D721Med (cell line): ENCODE measurements at regions not wholly inside any gene's neighbourhood (a gene's known extent, or its start where the extent isn't known, plus 50 kb on each side); places are given as distances from the start of the nearest gene placed in this dataset.

Experiments used
- DNase-seq: peaks from one replicate; pipeline ENCODE4 v3.0.0; 2011; ENCODE audit warnings: low spot score; ENCODE audit not compliant: insufficient read length
- FAIRE-seq: peaks from 2 replicates; lab custom pipeline; 2011; peaks lifted over from hg19 to GRCh38; lab: Jason Lieb, UNC
- TF ChIP-seq, protein P1 (sequence below): IDR thresholded peaks from 2 replicates; pipeline ENCODE4 v1.5.1; 2012; ENCODE audit warnings: mild to moderate bottlenecking, control low read depth; ENCODE audit not compliant: insufficient read depth; ENCODE audit errors: missing control alignments

DNA sequence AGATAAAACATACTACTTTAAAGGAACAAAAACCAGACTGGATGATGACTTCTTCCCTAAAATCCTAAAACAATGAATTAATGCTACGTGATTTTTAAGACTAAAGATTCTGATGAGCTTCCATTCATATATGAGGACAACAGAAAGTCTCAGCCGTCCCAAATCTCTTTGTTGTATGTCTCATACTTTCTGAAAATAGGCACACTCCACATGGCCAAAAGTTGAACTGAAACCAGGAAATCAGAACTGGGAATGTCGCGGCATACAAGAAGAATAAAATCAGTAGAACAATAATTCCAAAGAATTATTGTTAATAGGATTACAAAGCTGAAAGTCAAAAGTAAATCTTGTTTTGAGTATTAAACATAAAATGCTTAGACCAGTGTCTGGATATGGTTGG, 195.4 kb upstream of the GHITM start:
- DNase-seq (no peak), FAIRE-seq (no peak)
- TF ChIP-seq, protein P1, sequence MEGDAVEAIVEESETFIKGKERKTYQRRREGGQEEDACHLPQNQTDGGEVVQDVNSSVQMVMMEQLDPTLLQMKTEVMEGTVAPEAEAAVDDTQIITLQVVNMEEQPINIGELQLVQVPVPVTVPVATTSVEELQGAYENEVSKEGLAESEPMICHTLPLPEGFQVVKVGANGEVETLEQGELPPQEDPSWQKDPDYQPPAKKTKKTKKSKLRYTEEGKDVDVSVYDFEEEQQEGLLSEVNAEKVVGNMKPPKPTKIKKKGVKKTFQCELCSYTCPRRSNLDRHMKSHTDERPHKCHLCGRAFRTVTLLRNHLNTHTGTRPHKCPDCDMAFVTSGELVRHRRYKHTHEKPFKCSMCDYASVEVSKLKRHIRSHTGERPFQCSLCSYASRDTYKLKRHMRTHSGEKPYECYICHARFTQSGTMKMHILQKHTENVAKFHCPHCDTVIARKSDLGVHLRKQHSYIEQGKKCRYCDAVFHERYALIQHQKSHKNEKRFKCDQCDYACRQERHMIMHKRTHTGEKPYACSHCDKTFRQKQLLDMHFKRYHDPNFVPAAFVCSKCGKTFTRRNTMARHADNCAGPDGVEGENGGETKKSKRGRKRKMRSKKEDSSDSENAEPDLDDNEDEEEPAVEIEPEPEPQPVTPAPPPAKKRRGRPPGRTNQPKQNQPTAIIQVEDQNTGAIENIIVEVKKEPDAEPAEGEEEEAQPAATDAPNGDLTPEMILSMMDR, result no peak

GRCh38 chr10:83945982-83946718, 193.2 kb upstream of the GHITM start:
- TF ChIP-seq, protein P1, result no peak
- DNase-seq (no peak), FAIRE-seq (no peak)

DNA sequence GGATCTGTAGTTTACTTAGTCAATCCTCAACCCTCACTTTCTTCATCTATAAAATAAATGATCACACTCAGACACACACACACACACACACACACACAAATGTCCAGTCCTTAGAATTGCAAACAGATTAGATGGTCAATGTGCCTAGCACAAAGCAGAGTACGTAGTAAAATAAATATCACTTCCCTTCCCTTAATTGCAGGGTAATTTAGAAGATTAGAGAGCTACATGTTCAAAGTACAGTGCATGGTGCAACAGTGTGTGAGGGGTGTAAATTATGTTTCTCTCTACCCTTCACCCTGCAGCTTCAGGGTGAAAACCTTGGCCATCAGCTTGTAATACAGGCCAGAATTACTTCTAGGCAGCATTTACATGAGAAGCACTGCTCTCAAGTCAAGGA, 187.0 kb upstream of the GHITM start:
- DNase-seq, result no peak
- FAIRE-seq, result no peak
- TF ChIP-seq, protein P1, result no peak

DNA sequence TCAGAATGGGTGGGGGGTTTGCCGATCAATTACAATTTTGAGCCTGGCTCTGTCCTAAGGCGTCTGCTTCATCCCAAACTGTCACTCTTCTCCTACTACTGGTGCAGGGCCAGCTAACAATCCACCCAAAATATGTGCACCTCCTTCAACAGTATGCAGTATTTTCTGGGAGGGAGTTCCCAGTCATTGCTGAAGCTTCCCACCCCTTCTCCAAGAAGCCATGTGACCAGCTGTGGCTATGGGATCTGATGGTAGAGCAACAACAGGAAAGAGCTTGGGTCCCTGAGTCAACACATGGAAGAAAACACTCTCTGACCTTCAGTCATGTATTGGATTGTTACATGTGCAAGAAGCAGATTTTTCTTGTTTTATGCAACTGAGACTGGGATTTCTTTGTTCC, 185.7 kb upstream of the GHITM start:
- DNase-seq (no peak), FAIRE-seq (no peak)
- TF ChIP-seq, protein P1, result no peak

GRCh38 chr10:83954193-83954799, 185.0 kb upstream of the GHITM start:
- TF ChIP-seq, protein P1, result no peak
- no peak for FAIRE-seq
- DNase-seq, result no peak

DNA sequence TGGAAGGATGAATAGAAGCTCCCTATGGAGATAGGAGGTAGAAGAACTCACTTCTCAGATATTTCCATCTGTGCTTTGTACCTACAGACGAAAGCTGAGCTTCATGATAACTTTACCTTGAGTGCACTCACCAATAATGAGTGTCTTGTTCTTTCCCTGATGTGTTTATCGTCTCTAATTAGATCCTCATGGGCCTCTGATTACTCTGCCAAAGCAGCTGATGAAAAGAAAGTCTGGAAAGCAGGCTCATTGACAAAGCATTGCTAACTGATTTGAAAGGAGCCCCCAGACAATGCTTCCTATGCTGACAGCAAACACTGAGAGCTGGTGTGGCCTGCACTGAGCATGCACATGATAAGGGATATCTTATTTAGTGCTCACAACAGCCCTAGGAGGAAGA, 183.9 kb upstream of the GHITM start:
- TF ChIP-seq, protein P1, result no peak
- no peak for FAIRE-seq
- DNase-seq, result no peak
